Activated CD4-positive, CD25-positive, alpha-beta regulatory T cell treated with anti-CD3 and anti-CD28 coated beads, Interleukin-2, amount 50 U/mL, for 72 hours (primary cell): ENCODE measurements at regions not wholly inside any gene's neighbourhood (a gene's known extent, or its start where the extent isn't known, plus 50 kb on each side); places are given as distances from the start of the nearest gene placed in this dataset.
"Not testable (repeated sequence)": the region's sequence is repeated elsewhere in the genome, so short reads cannot be mapped to it uniquely, and the experiment has no call there.

Source experiments
- DNase-seq: peaks from one replicate; pipeline ENCODE4 v3.0.0; 2021

DNA sequence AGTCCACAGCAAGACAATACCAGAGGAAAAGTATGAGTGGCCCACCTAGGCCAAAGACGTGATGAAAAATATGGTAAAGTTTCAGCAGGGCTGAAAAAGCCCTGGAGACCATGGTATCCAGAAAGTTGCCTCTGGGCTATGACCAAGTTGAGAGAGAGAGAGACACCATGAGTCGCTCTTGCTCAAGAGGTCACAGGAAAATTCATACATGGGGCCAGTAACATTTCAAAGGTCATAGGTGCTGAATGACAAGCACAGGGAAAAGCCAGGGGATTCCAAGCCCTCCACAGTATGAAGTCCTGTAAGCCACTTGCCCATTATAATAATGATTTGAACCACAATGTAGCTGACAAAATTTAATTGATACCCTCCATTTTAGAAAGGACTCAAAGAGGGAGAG lies 657.7 kb upstream of the CITED2 start:
- DNase-seq: no peak

DNA sequence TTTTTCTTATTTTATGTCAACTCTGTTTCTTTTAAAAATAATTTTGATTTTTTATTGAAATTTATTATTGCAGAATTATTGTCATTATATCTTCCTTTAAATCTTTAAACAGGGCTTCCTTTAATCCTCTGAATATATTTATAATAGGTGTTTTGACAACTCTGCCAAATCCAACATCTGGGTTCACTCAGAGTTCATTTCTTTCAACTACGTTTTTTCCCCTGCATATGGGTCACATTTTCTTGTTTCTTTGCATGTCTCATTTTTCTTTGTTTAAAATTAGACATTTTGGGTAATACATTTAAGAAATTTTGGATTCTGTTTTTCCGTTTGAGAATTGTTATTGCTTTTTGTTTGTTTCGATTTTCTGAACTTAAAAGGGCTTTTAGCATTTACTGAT lies 655.1 kb upstream of the CITED2 start:
- DNase-seq: no peak

DNA sequence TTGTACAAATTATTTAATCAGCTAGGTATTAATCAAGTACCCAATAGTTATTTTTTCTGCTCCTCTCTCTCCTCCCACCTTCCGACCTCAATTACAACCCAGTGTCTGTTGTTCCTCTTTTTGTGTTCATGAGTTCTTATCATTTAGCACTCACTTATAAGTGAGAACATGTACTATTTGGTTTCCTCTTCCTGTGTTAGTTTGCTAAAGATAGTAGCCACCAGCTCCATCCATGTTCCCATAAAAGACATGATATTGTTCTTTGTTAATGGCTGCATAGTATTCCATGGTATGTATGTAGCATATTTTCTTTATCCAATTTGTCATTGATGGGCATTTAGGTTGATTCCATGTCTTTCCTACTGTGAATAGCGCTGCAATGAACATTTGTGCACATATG lies 652.8 kb upstream of the CITED2 start:
- no peak for DNase-seq

DNA sequence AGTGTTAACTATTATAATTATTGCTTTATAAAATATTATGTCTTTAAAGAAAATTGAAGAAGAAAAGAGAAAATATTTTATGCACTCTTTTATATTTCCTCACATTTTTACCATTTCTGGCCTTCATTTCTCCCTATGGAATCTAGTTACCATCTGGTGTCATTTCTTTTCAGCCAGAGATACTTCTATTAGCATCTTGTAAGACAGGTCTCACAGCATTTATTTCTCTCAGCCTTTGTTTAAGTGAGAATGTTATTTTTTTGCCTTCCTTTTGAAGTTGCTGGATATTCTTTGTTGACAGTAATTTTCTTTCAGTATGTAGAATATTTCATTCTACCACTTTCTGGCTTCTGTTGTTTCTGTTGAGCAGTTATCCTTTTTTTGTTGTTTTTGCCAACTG lies 652.1 kb upstream of the CITED2 start:
- no peak for DNase-seq

DNA sequence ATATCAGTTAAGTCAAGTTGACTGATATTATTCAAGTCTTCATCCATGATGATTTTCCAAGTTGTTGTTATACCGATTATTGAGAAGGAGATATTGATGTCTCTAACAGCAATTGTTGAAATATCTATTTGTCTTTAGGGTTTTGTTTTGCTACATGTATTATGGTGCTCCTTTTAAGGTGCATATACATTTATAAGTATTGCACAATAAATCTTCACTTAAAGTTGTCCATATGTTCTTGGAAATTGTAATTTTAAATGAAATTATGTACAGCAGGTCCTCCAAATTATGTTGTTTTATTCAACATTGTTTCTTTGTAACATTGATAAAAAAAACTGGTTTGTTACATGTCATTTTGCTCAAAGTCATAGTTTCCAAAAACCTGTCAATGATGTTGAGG lies 650.7 kb upstream of the CITED2 start:
- DNase-seq: no peak

DNA sequence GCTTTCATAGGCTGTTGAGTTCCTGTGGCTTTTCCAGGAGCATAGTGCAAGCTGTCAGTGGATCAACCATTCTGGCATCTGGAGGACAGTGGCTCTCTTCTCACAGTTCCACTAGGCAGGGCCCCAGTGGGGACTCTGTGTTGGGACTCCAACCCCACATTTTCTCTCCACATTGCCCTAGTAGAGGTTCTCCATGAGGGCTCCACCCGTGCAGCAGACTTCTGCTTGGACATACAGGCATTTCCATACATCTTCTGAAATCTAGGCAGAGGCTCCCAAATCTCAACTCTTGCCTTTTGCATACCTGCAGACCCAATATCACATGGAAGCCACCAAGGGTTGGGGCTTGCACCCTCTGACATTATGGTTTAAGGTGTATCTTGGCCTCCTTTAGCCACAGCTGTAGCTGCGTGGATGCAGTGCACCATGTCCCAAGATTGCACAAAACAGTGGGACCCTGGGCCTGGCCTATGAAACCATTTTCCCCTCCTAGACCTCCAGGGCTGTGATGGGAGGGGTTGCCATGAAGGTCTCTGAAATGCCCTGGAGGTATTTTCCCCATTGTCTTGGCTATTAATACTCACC lies 645.9 kb upstream of the CITED2 start:
- DNase-seq: no peak

DNA sequence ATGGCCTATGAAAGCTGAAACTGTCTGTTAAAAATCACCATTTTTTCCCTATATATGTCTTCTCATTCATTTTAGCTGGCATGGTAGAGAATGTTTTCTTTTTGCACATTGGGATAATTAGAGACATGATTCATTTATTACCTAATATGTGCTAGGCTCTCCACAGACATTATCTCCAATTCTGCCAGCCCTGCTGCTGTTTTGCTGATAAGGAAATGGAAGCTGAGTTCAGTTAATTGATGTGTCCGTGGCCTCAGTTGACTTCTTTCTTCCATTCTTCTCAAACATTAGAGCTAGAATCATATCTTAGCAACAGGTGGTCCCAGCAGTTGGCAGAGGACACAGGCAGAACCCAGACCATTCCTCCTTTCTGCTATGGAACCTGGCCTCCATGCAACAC lies 644.1 kb upstream of the CITED2 start:
- no peak for DNase-seq

DNA sequence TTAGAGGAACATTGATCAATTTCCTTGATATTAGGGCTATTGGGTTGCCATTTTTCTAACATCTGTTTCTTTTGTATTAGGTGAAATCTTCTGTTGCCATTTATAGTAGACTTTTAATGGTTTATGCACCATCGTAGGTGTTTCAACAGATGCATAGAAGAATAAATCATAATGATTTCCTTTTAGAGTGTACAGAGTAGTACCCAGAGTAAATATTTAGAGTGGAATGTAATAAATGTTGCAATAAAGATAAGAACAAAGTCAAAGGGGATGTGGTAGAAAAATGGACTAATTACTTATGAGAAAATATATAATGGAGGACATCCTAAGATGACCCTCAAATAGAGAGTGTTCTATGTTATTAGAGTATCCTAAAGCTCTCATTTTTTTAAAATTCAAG lies 643.0 kb upstream of the CITED2 start:
- DNase-seq: no peak

DNA sequence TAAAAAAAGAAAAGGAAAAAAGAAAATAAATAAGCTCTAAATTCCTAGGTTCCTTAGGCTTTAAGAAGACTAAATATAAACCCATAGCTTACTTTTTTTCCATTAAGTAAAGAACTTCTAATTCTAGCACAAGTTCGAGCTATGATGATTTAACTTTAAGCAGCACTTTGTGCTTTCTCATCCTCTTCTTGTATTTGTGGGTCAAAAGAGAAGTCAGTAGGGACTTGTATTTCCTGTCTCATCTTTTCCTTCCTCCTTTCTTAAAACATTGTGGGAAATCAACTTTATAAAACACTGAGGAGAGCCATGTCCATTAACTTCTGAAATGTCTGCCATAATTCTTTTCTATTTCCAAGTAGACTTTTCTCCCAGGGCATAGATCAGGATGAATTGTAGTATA lies 637.7 kb upstream of the CITED2 start:
- no peak for DNase-seq

DNA sequence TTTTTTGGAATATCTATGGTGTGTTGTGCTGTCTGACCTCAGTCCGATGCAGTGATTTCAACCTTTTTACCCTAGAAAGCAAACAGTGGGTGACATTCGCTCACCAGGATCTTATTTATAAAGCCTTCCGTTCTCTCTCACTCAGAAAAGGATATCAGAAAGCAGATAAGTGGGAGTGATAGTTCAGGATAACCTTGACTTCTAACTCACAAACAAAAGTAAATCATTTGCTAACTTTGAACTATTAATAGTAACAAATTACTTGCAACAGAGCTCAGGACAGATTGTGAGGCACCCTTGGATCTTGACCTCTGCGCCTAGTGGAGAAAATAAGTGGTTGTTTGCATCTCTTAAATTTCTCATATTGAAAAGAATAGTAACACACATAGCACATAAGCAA lies 637.1 kb upstream of the CITED2 start:
- DNase-seq: no peak

DNA sequence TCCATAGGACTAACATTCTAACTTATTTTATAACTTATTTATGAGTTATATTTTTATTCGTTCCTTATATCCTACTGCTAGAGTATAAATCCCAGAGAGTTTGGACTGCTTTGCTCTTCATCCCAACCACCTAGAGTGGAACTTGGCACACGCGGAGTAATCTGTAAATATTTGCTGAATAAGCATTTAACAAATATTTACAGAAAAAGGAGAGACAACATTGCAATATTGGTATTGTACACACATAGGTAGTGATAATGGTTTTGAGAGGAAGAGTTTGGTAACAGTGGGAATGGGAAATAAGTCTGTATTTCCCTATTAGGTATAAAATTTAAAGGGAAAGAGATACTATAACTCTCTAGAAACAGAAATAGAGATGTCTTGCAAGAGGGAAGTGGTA lies 634.8 kb upstream of the CITED2 start:
- DNase-seq: no peak

DNA sequence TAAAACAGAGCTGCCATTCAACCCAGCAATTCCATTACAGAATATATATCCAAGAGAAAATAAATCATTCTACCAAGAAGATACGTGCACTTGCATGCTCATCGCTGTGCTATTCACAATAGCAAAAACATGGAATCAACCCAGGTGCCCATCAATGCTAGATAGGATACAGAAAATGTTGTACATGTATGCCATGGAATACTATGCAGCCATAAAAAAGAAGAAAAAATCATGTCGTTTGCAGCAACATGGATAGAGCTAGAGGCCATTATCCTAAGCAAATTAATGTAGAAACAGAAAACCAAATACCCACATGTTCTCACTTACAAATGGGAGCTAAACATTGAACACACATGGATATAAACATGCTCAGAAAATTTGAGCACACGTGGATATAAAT lies 633.1 kb upstream of the CITED2 start:
- no peak for DNase-seq

DNA sequence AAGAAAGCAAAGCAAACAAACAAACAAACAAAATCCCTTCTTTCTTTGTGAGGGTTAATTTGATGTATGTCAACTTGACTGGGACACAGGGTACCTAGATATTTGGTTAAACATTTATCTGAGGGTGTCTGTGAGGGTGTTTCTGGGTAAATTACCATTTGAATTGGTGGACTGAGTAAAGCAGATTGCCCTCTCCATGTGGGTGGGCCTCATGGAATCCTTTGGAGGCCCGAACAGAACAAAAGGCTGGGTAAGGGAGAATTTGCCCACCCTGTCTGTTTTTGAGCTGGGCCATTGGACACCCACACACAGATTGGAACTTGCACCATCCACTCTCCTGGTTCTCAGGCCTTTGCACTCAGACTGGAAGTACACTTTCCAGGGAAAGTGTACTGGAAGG lies 628.8 kb upstream of the CITED2 start:
- DNase-seq: no peak

DNA sequence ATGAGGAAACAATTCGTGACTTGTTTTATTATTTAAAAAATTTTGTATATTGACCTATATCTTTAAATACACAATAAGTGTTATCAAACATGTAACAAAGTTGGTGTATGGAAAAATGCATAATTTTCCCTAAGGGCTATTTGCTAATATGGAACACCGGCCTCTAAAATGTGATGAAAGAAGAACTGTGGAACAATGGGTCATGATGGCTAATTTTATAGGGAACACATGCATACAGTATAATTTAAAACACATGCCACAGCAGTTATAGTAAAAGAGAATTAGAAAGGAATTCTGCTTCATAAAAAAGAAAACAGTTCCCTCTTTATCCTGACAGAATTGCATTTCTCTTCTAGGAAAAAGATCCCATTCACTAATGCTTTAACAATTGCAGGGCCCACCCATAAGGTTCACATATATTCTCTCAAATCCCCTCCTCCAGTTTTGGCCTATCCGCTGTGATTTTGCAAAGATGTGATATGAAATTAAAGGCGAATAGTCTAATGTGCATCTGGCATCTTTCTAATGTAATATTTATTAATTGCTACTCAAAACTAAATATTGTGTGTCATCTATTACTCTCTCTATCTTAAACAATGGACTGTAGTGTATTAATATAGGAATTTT lies 628.1 kb upstream of the CITED2 start:
- no peak for DNase-seq

DNA sequence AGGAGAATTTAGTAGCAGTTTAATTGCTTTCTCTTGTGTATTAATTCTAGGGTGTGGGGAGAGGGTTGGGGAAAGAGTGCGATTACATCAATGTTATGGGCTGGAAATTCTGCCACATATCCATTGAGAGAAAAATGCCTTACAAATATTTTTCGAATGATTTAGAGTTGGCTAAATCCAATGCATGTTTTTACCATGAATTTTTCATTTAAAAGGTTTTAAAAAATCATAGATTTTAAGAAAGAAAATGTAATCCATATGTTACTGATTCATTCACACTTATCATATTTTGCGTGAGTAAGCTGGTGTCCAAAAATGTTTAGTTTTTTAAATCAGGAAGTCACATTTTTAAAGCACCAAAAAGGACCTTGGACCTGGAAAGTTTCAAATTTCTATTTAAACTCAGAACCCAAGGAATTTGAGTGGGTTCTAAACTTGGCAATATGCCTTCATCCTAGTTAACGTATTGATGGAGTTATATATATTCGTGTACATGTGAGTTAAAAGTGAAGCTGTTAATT lies 627.4 kb upstream of the CITED2 start:
- no peak for DNase-seq

DNA sequence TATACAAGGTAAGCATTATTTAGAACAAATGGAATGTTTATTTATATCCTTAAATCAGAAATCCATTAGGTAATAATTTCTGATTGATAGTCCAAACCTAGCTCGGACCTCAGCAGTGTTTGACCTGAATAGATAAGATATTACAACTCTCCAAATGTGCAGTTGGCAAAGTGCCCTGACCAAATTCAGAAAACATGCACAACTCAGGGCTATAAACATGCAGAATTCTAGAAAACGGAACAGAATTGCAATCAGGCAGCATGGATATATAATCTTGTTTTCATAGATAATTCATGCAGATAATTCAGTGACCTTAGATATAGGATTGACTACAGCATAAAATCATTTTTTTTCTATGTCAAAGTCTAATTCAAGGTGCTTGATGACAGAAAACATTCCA lies 626.6 kb upstream of the CITED2 start:
- no peak for DNase-seq

DNA sequence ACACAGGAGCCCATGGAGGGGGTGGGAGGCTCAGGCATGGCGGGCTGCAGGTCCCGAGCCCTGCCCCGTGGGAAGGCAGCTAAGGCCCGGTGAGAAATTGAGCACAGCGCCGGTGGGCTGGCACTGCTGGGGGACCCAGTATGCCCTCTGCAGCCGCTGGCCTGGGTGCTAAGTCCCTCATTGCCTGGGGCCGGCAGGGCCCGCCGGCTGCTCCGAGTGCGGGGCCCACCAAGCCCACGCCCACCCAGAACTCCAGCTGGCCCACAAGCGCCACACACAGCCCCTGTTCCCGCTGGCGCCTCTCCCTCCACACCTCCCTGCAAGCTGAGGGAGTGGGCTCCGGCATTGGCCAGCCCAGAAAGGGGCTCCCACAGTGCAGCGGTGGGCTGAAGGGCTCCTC lies 625.2 kb upstream of the CITED2 start:
- not testable (repeated sequence) for DNase-seq

DNA sequence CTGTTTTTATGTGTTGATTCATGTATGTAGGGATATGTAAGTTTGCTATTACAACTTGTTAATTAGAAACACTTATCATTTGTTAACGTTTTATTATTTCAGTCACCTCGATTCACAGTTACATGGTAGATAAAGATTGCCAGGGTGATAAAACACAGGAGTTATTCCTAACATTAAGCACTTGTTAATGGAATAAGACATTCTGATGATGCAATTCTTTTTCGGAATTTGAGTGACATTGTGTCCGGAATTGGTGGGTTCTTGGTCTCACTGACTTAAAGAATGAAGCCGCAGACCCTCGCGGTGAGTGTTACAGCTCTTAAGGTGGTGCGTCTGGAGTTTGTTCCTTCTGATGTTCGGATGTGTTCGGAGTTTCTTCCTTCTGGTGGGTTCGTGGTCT lies 624.0 kb upstream of the CITED2 start:
- not testable (repeated sequence) for DNase-seq

DNA sequence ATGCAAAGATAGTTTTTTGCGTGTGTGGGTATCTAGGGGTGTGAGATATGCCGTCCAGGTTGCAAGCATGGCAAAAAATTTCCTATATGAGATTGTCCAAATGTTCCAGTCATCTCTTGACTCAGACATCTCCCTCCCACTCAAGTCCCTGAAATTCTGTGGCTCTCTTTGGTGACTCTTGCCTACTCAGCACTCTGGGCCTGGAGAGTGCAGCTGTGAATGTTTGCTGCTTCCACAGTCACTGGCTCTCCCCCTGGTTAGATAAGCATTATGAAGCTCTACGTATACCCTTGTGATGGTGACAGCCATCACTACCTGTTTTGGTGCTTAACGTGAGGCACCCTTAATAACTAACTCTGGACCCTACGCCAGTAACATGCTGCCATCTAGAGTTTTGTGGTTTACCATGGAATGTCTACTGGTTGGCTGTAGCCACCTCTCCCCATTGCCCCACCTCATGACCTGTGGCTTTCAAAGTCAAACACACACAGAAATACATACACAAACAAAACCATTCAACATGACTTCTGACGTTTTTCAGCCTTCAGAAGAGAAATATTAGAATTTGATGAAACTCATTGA lies 621.9 kb upstream of the CITED2 start:
- DNase-seq: no peak

DNA sequence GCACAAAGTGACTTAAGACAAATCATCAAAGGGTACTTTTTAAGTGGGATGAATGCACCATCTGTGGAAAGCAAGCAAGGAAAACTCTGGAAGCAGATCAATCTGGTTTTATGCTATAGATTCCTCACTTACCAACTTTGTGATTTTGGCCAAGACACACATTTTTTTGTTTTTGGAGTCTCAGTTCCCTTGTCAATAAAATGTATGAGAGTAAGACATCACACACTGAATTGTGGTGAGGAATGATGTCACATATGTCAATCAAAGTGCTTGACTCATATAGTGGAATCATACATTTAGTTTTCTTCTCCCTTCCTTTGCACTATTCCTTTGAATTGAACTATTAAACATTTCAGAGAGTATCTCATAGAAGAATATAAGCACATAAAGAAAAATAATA lies 620.5 kb upstream of the CITED2 start:
- DNase-seq: no peak

DNA sequence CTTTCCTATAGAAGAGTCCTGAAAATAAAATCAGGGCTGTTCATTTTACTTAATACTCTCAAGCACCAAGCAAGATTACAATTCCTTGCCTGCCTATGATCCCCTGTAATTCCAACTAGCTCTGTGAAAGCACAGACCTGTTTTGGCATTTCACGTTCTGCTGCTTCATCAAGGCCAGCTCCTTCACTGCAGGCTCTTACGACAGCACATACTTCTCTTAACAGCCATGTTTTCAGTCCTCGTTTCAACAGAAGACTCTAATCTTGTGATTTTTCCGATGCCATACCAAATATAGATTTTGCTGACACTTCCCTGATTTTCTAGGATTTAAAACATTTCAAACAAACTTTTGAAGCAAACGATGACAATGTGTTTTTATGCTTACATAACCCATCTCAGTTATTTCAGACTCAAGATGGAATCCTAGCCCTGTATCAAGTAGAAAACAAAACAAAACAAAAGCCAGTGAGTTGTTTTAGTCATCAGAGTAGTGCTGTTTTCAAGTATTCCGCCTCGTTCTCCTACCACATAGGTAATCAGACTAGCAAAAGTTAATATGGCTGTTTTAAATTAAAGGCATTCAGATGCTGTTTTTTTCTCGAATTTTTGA lies 616.5 kb upstream of the CITED2 start:
- no peak for DNase-seq

DNA sequence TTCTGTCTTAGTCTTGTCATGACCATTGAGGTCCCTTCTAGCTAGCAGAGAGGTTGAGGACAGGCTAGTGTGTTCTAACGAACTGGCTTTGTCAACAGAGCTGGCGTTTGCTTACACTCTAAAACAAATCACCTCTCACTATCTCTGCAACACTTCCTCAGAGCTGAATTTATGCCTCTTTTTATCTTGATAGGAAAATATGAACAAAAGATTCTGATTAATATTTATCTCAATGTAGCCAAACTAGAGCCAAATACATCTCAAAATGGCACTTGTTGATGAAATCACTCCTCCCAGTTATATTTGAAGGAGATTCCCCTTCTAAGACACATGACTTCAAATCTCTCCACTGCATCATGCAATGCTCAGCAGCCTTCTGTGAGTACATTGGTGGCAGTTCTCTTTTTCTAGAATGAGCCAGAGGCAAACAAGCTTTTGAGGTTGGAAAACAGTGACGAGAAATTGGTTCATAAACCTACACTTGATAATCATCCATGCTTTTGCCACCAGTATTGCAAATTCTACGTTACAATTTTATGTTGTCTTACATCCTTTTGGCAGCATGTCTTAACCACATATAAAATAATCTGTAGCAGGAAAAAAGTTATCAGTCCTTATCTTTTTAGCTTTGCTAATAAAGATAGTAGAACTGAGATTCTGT lies 615.7 kb upstream of the CITED2 start:
- no peak for DNase-seq

DNA sequence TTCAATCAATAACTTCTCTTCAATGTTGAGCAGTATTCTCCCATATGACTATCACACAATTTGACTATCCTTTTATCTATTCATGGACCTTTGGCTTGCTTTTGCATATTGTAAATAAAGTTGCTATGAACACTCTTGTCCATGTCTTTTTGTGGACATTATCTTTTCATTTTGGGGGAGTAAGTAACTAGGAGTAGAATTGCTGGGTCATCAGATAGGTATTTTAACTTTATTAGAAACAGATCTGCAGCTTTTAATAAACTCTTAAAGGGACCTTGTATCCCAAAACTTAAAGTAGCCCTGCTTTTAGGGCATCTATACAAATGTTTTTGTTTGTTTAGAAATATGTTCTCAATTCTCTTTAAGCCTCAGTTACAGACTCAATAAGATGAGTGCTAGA lies 614.2 kb upstream of the CITED2 start:
- no peak for DNase-seq

DNA sequence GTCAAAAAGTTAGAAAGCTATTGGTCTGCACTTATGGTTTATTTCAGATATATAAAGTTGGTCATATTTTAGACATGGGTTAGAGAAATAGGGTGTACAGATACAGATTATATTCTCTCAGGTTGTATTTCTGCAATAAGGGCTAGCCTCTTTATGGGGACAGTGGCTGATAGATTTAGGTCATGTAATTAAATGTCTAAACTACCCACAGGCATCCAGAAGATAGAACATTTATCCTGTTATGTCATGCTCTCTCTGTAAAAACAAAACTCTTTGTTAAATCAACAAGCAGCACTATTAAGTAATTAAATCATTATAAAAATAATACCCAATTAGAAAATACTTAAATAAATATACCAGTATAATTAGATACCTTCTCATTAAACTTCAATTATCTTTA lies 612.6 kb upstream of the CITED2 start:
- no peak for DNase-seq
